ENCODE measurements at regions not wholly inside any gene's neighbourhood (a gene's known extent, or its start where the extent isn't known, plus 50 kb on each side); places are given as distances from the start of the nearest gene placed in this dataset.

DNA sequence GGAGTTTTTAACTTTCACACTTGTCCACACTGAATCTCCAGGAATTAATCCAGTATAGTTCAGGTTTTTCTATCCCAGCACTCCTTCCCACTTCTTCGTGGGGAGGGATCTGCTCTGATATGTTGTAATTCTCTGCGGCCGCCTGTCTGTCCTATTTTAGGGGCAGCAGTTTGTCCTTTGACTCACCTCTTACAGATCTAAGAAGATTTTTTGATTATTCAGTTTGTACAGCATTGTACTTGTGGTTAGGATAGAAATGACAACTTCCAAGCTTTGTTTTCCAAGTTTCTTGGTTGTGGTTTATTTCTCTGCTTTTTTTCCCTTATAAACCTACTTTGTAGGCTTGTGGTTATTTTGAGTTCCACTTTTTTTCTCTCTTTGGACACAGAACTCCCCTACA lies 601.7 kb downstream of the SI start:
- no peak for TF ChIP-seq POLR2A (IDR thresholded peaks at IDR 0.05)
- TF ChIP-seq, protein P1, sequence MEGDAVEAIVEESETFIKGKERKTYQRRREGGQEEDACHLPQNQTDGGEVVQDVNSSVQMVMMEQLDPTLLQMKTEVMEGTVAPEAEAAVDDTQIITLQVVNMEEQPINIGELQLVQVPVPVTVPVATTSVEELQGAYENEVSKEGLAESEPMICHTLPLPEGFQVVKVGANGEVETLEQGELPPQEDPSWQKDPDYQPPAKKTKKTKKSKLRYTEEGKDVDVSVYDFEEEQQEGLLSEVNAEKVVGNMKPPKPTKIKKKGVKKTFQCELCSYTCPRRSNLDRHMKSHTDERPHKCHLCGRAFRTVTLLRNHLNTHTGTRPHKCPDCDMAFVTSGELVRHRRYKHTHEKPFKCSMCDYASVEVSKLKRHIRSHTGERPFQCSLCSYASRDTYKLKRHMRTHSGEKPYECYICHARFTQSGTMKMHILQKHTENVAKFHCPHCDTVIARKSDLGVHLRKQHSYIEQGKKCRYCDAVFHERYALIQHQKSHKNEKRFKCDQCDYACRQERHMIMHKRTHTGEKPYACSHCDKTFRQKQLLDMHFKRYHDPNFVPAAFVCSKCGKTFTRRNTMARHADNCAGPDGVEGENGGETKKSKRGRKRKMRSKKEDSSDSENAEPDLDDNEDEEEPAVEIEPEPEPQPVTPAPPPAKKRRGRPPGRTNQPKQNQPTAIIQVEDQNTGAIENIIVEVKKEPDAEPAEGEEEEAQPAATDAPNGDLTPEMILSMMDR (IDR thresholded peaks at IDR 0.05), result no peak
